Upper lobe of left lung (tissue), 6 donors: ENCODE measurements at regions not wholly inside any gene's neighbourhood (a gene's known extent, or its start where the extent isn't known, plus 50 kb on each side); places are given as distances from the start of the nearest gene placed in this dataset.
A peak's percentile ranks its signal among the peaks of the same experiment; 100 is the strongest.

Experiments
- ATAC-seq, 2 donors: fragments of 200-7000 bp; cut with Tn5 transposase; one replicate each; pipeline ENCODE4 v1.9.1; 2022; ENCODE audit warnings: mild to moderate bottlenecking in 2 of 2, moderate library complexity in 2 of 2; ENCODE audit not compliant: low FRiP score in 2 of 2
- DNase-seq, 2 donors: peaks; one replicate each; pipeline ENCODE4 v3.0.0-alpha.2; 2019 to 2020
- H3K27ac ChIP-seq, 4 donors: fragments of 200-600 bp; sonication (generic); one replicate each; pipeline ENCODE4 v1.5.1; 2016 to 2019
- H3K27me3 ChIP-seq, 4 donors: fragments of 200-600 bp; sonication (generic); one replicate each; pipeline ENCODE4 v1.5.1; 2017 to 2019
- H3K36me3 ChIP-seq, 4 donors: fragments of 200-600 bp; sonication (generic); one replicate each; pipeline ENCODE4 v1.5.1; 2016 to 2019
- H3K4me1 ChIP-seq, 4 donors: fragments of 200-600 bp; sonication (generic); one replicate each; pipeline ENCODE4 v1.5.1; 2018 to 2019
- H3K4me3 ChIP-seq, 4 donors: fragments of 200-600 bp; sonication (generic); one replicate each; pipeline ENCODE4 v1.5.1; 2017 to 2019; ENCODE audit warnings: mild to moderate bottlenecking in 2 of 4, moderate library complexity in 1 of 4
- H3K9me3 ChIP-seq, 4 donors: fragments of 200-600 bp; sonication (generic); one replicate each; pipeline ENCODE4 v1.5.1; 2018 to 2019
- EP300 ChIP-seq, 4 donors: sonication (generic); formaldehyde crosslinking; IDR thresholded peaks; one replicate each; pipeline ENCODE4 v1.5.1; 2017; ENCODE audit warnings: antibody characterized with exemption in 4 of 4, control low read depth in 2 of 4
- POLR2A ChIP-seq, 4 donors: fragments of 450-650 bp; IDR thresholded peaks; one replicate each; pipeline ENCODE4 v1.5.1; 2016 to 2017; ENCODE audit warnings: antibody characterized with exemption in 4 of 4, mild to moderate bottlenecking in 2 of 4
- POLR2AphosphoS5 ChIP-seq, 2 donors: sonication (generic); formaldehyde crosslinking; IDR thresholded peaks; one replicate each; pipeline ENCODE4 v1.5.1; 2017; ENCODE audit warnings: antibody characterized with exemption in 2 of 2
- WGBS, 2 donors: methylation state at CpG; one replicate each; pipeline ENCODE4 v1.1.5; 2017 to 2018; 5-methylcytosine and 5-hydroxymethylcytosine counted together
- TF ChIP-seq, protein P1 (sequence below), 6 experiments: fragments of 450-650 bp in 4 of 6; fragments of 200-600 bp in 2 of 6; sonication (generic) in 2 of 6; IDR thresholded peaks; one replicate each; pipeline ENCODE4 v1.5.1; 2016 to 2019; ENCODE audit warnings: antibody characterized with exemption in 6 of 6
- donor health status: DM: no; HTN: no; CAD: no; lungs with moderate emphysema.
- donor health status: DM: no; HTN: yes; CAD: no; lungs with severe emphysema.

DNA sequence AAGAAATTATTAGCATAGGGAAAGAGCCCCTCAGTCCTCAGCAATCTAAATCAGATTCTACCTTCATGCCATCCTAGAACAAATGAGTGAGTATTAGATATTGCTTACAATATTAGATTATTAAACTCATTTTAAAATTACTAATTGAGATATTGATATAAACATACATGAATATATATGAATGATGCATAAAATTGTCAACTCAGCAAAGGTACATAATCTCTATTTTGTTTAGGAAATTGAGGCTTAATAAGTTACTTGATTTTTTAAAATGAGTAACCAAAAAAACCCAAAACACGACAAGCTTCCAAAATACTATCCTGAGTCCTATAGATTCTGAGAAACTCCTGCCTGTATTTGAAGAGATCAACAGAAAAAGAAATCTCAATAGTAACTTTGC lies 297.7 kb upstream of the TMCO5A start:
- no peaks in the 10 kb centered on the region for H3K4me1 ChIP-seq
- no peaks in the 10 kb centered on the region for H3K36me3 ChIP-seq
- no peak for ATAC-seq
- H3K4me3 ChIP-seq = no peak overlapping the region
- H3K27me3 ChIP-seq = no peaks in the 10 kb centered on the region
- WGBS, 2 donors = 71 to 89% methylated on average over 1 of the region's 1 CpG
- no peak overlapping the region for H3K27ac ChIP-seq
- no peak for TF ChIP-seq EP300 (IDR thresholded peaks at IDR 0.05)
- no peak for TF ChIP-seq POLR2AphosphoS5 (IDR thresholded peaks at IDR 0.05)
- H3K9me3 ChIP-seq = no peaks in the 10 kb centered on the region
- DNase-seq = no peak

DNA sequence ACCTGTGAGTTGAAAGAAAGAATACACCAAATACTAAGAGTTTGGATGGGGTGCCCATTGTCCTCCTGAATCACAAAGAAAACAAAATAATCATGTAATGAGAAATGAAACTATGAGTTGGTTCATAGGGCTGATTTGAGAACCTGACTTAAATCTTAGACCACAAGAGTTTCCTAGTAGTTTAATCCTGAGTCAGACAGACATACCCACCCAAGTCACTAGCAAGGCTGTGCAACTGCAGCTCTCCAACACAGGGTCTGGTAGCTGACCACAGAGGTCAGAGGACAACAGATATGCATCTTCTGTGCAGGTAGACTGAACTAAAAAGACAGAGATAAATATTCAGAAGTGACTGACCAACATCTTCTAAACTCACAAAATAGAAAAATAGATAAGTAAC lies 296.3 kb upstream of the TMCO5A start:
- ATAC-seq (no peak), DNase-seq (no peak)
- H3K4me3 ChIP-seq = no peak overlapping the region
- H3K36me3 ChIP-seq = no peaks in the 10 kb centered on the region
- H3K27ac ChIP-seq = no peak overlapping the region
- H3K9me3 ChIP-seq = no peaks in the 10 kb centered on the region
- no peaks in the 10 kb centered on the region for H3K27me3 ChIP-seq
- H3K4me1 ChIP-seq = no peaks in the 10 kb centered on the region
- TF ChIP-seq, protein P1, sequence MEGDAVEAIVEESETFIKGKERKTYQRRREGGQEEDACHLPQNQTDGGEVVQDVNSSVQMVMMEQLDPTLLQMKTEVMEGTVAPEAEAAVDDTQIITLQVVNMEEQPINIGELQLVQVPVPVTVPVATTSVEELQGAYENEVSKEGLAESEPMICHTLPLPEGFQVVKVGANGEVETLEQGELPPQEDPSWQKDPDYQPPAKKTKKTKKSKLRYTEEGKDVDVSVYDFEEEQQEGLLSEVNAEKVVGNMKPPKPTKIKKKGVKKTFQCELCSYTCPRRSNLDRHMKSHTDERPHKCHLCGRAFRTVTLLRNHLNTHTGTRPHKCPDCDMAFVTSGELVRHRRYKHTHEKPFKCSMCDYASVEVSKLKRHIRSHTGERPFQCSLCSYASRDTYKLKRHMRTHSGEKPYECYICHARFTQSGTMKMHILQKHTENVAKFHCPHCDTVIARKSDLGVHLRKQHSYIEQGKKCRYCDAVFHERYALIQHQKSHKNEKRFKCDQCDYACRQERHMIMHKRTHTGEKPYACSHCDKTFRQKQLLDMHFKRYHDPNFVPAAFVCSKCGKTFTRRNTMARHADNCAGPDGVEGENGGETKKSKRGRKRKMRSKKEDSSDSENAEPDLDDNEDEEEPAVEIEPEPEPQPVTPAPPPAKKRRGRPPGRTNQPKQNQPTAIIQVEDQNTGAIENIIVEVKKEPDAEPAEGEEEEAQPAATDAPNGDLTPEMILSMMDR (IDR thresholded peaks at IDR 0.05) = no peak
- no peak for TF ChIP-seq POLR2AphosphoS5 (IDR thresholded peaks at IDR 0.05)
- no peak for TF ChIP-seq EP300 (IDR thresholded peaks at IDR 0.05)
- no peak for TF ChIP-seq POLR2A (IDR thresholded peaks at IDR 0.05)

DNA sequence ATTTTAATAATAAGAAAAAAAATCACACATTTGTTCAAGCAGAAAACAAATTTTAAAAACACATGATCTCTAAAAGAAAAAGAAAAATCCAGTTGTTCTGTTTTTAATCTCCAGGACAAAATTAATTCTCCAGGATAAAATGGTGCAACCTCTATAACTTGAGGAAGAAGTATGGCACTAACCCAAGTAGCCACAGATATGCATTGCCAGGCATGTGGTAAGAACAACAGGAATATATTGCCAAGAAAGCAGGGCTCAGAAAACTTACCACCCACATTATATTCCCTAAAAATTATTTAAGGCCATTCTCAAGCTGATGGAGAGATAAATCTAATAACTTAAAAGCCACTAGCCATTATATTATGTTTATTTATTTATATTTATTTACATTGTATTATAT lies 295.7 kb upstream of the TMCO5A start:
- Histone ChIP-seq H3K9me3 (no peaks in the 10 kb centered on the region), H3K4me3 (no peak overlapping the region), H3K27ac (no peak overlapping the region), H3K36me3 (no peaks in the 10 kb centered on the region), H3K4me1 (no peaks in the 10 kb centered on the region), H3K27me3 (no peaks in the 10 kb centered on the region)
- TF ChIP-seq POLR2AphosphoS5 (IDR thresholded peaks at IDR 0.05) = no peak
- DNase-seq = no peak
- no peak for ATAC-seq

DNA sequence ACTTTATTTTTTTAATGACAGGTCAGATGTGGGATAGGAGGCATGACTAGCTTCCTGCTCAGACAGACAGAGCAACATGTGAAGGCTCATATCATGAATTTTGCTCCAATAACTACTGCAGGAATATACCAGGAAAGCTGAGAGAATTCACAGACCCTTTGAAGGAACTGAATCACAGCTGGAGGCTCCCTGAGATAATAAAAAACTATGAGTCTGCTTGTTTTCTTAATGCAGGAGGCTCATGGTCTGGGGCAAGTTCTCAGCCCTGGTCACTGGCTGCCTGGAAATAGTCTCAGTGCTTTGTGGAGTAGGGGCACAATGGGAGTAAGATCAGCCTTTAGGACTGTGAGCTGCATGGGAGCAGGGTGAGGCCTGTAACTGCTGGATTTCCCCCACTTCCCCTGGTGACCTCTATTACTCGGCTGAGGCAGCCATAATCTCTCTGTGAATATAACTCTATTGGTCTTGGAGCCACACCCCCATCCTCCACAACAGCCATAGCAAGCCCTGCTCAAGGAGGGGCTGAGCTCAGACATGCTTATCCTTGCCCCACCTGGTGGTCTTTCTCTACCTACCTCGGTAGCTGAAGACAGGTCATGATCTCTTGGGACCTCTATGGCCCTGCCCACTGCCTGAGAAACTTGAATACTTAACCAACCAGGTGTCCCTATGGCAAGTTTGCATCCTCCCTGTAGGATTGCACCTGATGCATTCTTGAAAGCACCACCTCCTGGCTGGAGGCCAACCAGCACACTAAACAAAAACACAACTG lies 281.6 kb upstream of the TMCO5A start:
- WGBS, 2 donors = 58 to 82% methylated on average over 2 of the region's 2 CpGs

DNA sequence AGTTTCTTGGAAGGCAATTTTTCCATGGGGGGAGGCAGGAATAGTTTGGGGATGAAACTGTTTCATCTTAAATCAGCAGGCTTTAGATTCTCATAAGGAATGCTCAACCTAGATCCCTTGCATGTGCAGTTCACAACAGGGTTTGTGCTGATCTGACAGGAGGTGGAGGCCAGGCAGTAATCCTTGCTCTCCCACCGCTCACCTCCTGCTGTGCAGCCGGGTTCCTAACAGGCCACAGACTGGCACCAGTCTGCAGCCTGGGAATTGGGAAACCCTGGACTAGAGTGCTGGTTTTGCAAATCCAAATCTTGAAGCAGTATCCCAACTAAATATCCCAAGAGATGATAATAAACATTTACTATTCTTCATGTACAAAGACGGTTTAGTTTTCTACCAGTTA lies 256.3 kb upstream of the TMCO5A start:
- no peak for ATAC-seq
- no peak for DNase-seq
- H3K27me3 ChIP-seq = no peaks in the 10 kb centered on the region
- no peak overlapping the region for H3K27ac ChIP-seq
- no peaks in the 10 kb centered on the region for H3K4me1 ChIP-seq
- WGBS, 2 donors = 87 to 89% methylated on average over 3 of the region's 3 CpGs
- no peaks in the 10 kb centered on the region for H3K9me3 ChIP-seq
- TF ChIP-seq, protein P1 (IDR thresholded peaks at IDR 0.05) = no peak
- no peak for TF ChIP-seq EP300 (IDR thresholded peaks at IDR 0.05)
- no peak overlapping the region for H3K4me3 ChIP-seq
- H3K36me3 ChIP-seq = no peaks in the 10 kb centered on the region

More for the DNA sequence above, 281.6 kb upstream of the TMCO5A start:
- ATAC-seq (peak in 1 of 2 donors; percentile 66), DNase-seq (no peak)
- no peak overlapping the region for H3K27ac ChIP-seq
- H3K4me1 ChIP-seq = no peaks in the 10 kb centered on the region
- no peaks in the 10 kb centered on the region for H3K27me3 ChIP-seq
- TF ChIP-seq POLR2AphosphoS5 (IDR thresholded peaks at IDR 0.05) = no peak
- no peak for TF ChIP-seq EP300 (IDR thresholded peaks at IDR 0.05)
- TF ChIP-seq, protein P1 (IDR thresholded peaks at IDR 0.05) = no peak
- TF ChIP-seq POLR2A (IDR thresholded peaks at IDR 0.05) = no peak
- peaks cover 0 to 20% (median 8%) of the 10 kb centered on the region in 4 donors for H3K9me3 ChIP-seq
- H3K36me3 ChIP-seq = no peaks in the 10 kb centered on the region
- H3K4me3 ChIP-seq = no peak overlapping the region

DNA sequence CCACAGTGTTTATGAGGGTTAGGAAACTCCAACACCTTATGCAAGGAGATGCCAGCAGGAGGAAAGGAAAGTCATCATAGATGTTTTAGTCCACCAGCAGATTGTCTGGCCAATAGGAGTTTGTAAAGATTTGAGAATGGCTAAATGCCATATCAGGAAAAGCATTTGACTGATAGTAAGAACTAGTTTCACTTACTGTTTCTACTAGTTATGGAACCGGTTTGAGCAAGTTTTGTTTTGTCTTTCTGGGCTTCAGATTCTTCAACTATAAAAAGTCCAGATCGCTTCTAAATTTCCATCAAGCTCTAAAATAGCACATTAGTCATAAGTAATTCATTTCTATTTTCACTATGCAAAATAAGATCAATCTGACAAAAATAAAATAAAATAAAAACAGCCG lies 254.8 kb upstream of the TMCO5A start:
- no peak for TF ChIP-seq POLR2A (IDR thresholded peaks at IDR 0.05)
- TF ChIP-seq, protein P1 (IDR thresholded peaks at IDR 0.05) = no peak
- TF ChIP-seq EP300 (IDR thresholded peaks at IDR 0.05) = no peak
- TF ChIP-seq POLR2AphosphoS5 (IDR thresholded peaks at IDR 0.05) = no peak
- no peak overlapping the region for H3K4me3 ChIP-seq
- H3K9me3 ChIP-seq = no peaks in the 10 kb centered on the region
- H3K27ac ChIP-seq = no peak overlapping the region
- H3K36me3 ChIP-seq = no peaks in the 10 kb centered on the region
- H3K4me1 ChIP-seq = no peaks in the 10 kb centered on the region
- 86 to 88% methylated on average over 3 of the region's 3 CpGs for WGBS, 2 donors
- DNase-seq (no peak), ATAC-seq (no peak)
- H3K27me3 ChIP-seq = no peaks in the 10 kb centered on the region
